ENCODE measurements at regions not wholly inside any gene's neighbourhood (a gene's known extent, or its start where the extent isn't known, plus 50 kb on each side); places are given as distances from the start of the nearest gene placed in this dataset.

DNA sequence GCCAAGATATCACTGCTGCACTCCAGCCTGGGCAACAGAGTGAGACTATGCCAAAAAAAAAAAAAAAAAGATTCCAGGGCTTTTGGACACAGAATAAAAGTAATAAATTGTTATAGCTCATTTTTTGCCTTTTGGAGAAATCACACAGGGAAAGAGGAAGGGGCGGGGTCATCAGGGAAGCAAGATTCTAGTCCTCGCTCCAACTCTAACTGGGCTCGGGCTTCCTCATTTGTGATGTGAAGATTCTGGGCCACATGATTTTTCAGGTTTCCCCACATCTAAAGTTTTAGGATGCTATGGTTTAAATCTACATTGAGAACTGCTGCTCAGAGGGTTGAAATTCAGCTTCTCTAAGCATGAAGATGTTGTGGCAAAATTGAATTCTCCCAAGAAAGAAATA is 179.3 kb upstream of the PLXNA2 start:
- TF ChIP-seq, protein P1, sequence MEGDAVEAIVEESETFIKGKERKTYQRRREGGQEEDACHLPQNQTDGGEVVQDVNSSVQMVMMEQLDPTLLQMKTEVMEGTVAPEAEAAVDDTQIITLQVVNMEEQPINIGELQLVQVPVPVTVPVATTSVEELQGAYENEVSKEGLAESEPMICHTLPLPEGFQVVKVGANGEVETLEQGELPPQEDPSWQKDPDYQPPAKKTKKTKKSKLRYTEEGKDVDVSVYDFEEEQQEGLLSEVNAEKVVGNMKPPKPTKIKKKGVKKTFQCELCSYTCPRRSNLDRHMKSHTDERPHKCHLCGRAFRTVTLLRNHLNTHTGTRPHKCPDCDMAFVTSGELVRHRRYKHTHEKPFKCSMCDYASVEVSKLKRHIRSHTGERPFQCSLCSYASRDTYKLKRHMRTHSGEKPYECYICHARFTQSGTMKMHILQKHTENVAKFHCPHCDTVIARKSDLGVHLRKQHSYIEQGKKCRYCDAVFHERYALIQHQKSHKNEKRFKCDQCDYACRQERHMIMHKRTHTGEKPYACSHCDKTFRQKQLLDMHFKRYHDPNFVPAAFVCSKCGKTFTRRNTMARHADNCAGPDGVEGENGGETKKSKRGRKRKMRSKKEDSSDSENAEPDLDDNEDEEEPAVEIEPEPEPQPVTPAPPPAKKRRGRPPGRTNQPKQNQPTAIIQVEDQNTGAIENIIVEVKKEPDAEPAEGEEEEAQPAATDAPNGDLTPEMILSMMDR (IDR thresholded peaks at IDR 0.05), result no peak
- no peak for TF ChIP-seq POLR2A (IDR thresholded peaks at IDR 0.05; ENCODE audit: low read depth)
